GM21515 (cell line): ENCODE measurements at regions not wholly inside any gene's neighbourhood (a gene's known extent, or its start where the extent isn't known, plus 50 kb on each side); places are given as distances from the start of the nearest gene placed in this dataset.
"Not testable (repeated sequence)": the region's sequence is repeated elsewhere in the genome, so short reads cannot be mapped to it uniquely, and the experiment has no call there.

Experiments used
- ATAC-seq: cut with Tn5 transposase; IDR thresholded peaks from one replicate; pipeline ENCODE4 v1.9.1; 2021; ENCODE audit not compliant: unreplicated experiment

DNA sequence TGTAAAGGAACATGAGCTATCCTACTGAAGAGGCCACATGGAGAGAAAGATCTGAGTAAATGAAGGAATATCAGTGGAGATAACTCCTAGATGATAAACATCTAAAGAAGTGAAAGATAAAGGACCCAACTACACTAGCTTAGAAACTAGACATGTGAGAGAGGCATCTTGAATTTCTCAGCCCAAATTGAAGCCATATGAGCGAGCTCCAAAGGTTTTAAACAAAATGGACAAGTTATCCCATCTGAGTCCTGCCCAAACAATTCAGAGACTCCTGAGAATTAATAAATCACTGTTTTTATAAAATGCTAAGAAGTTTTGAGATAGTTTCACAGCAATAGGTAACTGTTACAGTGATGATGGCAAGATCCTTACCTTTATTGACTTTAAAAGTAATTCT, 438.9 kb downstream of the NAV3 start:
- no peak for ATAC-seq

DNA sequence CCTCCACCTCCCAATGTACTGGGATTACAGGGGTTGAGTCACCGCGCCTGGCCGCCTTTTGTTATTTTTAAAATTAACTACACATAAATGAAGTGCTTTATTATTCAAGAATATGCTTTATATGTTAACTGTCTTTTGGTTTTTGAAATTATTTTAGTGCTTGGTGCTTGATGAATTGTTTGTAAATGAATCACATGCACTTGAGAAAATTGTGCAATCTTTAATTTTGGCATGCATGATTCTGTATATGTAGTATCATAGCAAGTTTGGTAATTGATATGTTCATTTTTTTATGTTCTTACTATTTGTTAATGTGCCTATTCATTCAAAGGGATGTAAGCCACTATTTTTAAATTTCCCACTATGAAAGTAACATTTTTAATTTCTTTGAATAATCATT, 440.9 kb downstream of the NAV3 start:
- ATAC-seq, result no peak

DNA sequence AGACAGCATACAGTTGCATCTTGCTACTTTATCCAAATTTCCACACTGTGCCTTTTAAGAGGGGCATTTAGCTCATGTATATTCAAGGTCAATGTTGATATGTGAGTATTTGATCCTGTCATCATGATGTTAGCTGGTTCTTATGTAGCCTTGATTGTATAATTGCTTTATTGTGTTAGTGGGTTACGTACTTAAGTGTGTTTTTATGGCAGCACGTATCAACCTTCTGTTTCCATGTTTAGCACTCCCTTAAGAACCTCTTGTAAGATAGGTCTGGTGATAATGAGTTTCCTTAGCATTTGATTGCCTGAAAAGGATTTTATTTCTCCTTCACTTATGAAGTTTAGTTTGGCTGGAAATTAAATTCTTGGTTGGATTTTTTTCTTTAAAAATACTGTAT, 445.2 kb downstream of the NAV3 start:
- no peak for ATAC-seq

DNA sequence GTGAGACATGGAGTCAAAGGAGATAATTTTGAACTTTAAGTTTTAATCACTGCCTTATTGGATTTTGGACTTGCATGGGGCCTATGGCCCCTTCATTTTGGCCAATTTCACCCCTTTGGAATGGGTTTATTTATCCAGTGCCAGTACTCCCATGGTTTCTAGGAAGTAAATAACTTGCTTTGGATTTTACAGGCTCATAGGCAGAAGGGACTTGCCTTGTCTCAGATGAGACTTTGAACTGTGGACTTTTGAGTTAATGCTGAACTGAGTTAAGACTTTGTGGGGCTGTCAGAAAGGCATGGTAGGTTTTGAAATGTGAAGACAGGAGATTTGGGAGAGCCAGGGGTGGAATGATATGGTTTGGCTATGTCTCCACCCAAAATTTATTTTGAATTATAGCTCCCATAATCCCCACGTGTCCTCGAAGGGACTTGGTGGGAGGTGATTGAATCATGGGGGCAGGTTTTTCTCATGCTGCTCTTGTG, 448.1 kb downstream of the NAV3 start:
- no peak for ATAC-seq

DNA sequence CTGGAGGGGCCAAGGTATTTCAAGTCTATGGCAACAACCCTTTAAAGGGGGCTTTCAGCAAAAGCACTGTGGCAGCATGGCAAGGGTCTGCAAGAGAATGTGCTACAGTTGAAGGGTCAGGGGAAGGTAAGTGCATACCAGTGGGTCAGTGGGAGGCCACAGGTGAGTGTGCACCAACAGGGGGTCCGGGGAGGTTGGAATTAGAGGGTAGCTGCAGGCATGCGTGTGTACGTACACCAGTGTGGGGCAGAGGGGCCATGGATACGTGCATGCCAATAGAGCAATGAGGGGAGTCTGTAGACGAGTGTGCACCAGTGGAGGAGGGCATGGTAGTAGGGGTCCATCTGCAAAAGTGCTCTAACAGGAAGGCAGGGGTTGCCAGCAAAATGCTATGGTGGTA, 448.9 kb downstream of the NAV3 start:
- no peak for ATAC-seq

DNA sequence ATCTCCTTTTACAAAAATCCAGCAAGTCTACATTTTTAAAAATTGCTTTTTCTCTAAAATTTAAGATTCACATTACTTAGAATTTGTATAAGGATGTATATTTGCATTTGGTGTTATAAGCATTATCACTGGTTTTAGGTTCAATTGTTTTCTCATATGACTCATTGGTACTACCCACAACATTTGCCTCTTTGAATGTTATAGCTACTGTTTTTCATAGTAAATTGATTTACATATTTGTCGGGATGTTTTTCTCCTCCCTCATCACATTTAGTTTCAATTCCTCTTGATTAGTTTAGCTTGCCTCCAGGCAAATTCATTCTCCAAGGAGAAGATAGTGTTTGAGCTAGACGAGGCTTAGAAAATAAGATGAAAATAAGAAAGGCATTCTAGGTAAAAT, 450.4 kb downstream of the NAV3 start:
- not testable (repeated sequence) for ATAC-seq

DNA sequence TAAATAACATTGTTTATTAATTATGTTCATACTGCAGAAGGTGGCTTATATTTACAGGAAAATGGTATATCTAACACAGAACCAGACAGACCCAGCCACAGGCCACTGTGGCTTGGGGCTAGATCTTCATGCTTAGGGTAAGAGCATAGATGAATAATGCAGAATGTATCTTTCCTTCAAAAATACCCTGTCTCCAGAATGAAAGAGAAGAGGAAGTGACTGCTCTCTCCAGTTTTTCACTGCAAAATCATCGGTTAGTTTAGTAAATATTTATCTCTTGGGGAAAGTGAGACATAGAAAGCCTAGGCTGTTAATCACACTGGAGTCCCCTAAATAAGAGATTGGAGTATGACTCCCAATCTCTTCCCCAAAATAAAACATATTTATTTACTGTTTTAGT, 453.7 kb downstream of the NAV3 start:
- ATAC-seq, result no peak

DNA sequence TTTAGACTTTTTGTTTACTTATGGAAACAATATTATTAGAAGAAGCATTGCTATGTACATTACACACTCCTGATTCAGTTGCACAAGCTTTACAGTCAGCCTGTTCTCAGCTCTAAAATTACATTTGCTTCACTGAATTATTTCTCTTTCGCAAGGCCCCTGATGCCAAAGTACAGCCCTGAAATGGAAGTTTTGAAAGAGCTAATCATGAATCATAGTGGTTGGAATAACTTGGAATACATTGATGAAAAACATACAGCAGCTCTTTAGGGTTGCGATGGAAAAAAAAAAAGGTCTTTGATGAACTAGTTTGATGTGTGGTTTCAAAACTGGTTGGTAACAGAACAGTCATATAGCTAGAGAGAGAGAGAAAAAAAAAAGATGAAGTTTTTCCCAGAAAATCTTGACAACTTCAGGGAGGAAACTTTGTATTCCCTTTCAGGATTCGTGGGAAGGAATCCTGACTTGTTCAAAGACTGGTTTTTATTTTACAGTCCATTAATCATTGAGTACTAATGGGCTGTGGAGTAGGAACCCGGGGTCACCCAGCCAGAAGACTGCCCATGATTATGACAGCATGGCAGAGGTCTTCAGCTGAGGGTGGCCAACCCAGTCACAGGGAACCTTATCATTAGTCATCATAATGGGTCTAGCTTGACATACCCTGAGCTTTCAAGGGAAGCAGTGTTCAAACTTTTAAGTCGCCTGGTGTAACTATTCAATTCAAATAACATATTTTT, 460.1 kb downstream of the NAV3 start:
- no peak for ATAC-seq

DNA sequence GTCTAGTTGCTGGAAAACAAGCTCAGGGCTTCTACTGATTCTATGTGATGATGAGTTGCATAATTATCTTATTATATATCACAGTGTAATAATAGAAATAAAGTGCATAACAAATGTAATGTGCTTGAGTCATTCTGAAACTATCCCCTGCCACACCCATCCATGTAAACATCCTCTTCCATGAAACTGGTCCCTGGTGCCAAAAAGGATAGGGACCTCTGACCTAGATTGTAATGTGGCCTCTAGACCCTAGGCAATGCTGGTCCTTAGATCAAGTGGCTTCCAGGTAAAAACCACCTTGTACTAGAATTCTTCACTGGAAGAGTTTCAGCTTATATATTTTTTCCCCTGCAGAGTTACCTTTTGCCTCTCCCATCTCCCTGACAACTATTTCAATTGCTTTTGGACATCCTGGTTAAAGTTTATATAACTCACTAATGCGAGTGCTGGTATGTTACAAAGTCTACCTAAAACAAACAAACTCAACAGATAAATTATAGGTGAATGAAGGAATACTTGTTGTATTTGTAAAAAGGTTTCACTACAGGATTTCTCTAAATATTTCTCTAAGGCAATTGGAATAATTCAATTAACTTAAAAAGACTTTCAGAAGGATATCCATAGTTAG, 462.5 kb downstream of the NAV3 start:
- no peak for ATAC-seq

DNA sequence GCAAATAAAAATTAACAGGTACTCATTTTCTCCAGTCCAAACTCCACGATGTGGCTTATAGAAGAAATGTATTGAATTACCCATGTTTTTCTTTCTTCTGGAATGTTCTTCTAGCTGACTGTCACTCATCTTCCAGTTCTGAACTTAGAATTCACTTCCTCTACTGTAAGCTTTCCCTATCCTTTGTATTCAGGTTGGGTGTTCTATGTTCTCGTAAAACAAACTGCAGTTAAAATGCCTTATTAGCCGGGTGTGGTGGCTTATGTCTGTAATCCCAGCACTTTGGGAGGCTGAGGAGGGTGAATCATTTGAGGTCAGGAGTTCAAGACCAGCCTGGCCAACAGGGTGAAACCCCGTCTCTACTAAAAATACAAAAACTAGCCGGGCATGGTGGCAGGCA, 470.6 kb downstream of the NAV3 start:
- not testable (repeated sequence) for ATAC-seq

DNA sequence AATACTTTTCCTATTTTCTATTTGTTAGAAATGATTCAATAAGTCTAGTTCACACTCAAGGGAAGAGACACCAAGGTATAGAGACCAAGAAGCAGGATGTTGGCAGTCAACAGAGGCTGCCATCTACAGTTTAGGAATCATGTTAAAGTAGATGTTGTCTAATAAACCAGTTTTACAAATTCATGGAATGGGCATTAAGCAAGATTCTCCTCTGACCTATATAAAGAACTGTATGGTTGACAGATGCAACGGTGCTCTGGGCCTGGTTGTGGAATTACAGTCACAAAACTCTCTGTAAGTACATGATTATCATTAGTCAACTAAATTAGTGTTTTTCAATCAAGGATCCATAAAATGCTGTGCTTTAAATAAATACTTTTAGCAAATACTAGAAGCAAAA, 475.1 kb downstream of the NAV3 start:
- no peak for ATAC-seq

DNA sequence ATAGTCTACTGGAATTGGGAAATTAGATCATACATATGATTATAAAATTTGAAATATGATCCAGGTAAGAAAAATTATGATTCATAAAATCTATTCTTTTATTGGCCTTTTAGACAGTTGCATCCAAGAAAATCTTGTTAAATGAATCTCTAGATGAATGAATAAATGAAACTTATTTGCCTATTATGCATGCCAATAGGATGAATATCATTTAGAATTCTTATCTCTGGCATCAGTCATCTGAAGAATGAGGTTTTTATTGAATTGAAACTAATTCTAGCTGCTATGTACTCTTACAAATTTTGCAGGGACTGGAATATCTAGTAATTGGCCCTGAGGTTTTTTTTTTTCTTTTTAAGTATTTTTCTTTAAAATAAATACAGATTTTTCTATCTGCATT, 475.5 kb downstream of the NAV3 start:
- ATAC-seq, result no peak

DNA sequence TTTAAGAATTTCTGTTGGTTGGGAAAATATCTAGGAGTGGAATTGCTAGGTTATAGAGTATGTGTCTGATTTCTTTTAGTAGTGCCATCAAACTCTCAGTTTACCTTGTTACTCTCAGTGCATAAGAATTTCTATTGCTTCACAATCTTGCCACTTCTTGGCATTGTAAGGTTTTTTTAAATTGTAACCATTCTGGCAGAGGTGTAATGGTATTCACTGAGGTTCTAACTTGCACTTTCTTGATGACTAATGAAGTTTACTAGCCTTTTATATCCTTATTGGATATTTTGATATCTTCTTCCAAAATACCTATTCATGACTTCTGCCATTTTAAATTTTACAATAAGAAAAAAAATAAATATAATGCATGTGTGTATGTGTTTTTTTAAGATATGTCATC, 478.0 kb downstream of the NAV3 start:
- ATAC-seq, result no peak

DNA sequence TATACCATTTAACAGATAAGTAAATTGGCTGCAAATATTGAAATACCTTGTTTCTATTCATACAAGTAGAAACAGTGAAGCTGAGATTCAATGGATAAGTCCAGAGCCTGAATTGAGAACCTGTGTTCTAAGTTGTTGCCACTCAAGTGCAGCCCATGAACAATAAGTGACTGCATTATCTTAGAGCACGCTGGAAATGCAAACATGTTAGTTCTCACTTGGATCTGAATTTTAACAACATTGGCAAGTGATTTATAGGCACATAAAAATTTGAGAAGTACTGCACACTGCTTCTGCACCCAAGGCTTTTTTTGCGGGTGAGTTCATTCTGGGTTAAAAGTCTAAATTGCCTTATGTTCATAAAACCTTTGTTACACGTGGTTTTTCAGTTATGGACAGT, 484.3 kb downstream of the NAV3 start:
- ATAC-seq, result no peak

DNA sequence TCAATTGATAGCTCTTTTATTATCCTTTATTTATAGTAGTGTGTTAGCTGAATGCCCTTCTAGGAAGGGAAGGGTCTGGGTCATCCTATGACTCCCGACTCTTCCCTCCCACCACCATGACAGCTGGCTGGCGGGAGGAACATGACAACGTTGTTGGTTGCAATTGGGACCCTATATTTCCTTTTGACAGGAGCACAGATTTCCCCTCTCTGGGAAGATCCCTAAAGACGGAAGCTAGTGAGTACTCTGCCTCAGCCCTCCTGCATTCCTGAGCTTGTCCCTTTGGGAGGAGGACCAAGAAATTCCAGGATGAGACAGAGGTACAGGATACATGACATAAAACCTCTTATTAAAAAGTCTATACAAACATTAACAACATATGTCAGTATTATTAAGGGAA, 485.4 kb downstream of the NAV3 start:
- ATAC-seq, result no peak

DNA sequence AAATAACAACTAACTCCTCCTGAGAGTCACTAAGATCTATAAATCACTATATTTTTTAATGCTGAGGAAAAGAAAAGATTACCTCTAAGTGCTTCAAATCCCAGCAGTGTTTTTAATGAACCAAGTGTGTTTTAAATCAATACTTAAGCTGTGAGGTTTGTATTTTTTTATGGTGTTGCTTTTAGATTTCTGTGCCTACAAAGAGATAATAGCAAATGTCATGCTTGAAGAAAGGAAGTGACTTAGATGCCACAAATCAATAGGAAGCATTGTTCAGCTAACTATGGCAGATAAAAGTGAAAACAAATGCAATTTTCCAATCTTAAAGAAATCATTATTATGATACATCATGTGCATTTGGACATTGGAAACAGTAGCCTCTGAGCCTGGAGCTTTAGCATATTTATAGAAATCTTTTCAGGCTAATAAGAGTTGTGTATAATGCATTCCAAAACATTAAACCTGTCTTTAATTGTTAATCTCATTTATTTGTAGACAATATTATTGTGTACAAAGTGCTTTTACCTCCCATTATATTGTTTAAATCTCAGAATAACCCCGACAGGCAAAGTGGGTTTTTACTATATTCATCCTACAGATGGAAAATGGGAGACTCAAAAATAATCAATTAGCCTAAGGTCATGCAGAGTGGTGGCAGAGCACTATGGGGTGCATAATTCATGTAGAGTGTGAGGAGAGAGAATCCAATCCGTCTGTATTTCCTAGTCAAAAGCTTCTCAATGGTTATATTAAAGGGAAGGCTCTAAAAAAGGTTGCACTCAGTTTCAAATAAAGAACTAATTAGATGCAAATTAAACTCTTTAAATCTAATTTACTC, 486.2 kb downstream of the NAV3 start:
- ATAC-seq, result no peak

DNA sequence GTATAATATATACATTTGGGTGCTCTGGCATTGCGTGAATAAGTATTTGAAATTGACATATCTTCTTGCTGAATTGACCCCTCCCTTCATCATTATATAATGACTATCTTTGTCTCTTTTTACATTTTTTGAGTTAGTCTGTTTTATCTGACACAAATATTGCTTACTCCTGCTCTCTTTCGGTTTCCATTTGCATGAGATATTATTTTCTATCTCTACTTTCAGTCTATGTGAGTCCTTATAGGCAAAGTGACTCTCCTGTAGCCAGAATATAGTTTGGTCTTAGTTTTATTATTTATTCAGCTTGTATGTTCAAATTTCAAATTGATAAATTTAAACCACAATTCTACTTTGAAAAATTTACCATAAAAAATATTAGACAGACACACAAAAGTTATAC, 491.0 kb downstream of the NAV3 start:
- ATAC-seq, result no peak

DNA sequence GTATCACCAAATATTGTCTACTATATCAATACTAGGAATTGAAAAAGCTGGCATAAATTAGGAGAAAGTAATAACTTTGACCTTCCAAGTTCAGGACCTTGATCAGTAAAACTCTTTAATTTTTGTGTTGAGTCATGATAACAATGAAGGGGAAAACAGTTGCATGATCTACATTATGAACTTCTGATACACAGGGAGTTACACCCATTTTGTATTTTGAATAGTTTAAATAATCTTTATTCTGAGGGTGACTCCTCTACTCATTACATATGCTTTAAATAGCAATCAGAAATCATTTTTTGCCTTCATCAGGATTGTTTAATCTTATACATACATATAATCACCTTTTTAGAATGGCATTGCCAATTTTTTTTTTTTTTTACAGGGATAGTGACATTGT, 492.5 kb downstream of the NAV3 start:
- no peak for ATAC-seq

DNA sequence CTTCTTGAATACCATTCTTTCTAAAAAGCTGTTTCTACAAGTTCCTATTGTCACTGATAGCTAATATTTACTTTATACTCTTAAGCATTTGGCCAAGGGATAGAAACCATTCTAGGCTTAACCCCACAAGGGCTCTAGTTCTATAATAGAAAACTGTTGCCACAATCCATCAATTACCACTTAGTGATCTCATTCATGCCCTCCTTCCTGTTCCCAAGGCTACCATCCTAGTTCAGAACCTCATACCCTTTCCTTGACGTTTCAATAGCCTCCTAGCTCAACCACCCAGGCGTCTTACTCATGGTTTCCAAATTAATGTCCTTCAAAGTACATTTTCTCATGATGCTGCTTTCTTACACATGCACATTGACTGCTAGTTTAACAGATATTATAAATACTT, 493.5 kb downstream of the NAV3 start:
- ATAC-seq, result no peak

DNA sequence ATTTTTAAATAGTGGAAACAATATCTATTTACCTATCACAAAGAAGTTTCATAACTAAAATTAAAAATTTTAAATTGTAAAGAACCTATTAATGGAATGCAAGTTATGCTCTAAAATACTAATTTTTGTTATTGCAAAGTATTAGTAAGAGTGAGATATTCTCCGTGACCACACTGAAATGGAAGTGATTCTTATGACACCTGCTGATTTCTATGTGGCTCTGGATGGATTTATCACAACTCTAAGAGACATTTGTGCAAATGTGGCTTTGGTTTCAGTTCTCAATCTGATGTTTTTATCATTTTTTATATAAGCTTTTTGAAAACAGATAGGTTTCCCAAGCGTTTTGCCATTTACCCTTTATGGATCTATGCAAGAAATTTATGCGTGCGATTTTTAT, 497.8 kb downstream of the NAV3 start:
- ATAC-seq, result no peak

DNA sequence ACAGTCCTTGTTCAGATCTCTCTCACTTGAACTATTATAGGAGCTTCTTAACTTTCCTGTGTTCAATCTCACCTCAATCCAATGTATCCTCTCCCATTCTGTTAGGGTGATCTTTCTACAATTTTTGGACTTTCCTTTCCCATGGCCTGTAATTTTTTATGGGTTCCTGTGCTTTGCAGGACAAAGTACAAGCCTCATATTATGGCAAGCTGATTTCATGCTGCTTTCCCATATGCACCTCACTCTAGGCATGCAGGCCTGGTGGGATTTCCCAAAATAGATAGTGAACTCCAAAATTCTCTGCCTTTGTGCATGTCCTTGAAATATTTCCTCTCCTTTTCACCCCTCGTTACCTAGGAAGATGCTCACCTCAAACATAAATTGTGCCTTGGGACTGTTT, 499.4 kb downstream of the NAV3 start:
- no peak for ATAC-seq

DNA sequence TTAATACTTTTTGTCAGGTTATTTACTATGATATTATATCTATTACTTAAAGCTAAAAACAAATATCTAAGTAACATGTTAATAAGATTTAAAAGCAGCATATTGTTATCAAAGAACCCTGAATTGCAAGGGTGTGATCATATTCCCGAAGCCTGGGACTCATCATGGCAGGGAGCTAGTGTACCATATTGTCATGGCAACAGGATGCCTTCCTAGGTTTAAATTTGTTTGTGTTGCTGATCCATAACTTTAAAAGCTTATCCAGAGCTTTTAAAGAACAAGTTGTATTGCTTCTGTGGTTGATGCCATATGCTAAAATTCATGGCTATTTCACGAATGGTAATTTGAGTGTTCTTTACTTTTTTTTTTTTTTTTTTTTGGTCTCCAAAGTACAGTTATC, 500.5 kb downstream of the NAV3 start:
- ATAC-seq, result no peak
